Activated T-cell treated with anti-CD3 and anti-CD28 coated beads, Interleukin-2, amount 50 U/mL, for 4 hours (primary cell): ENCODE measurements at regions not wholly inside any gene's neighbourhood (a gene's known extent, or its start where the extent isn't known, plus 50 kb on each side); places are given as distances from the start of the nearest gene placed in this dataset.
"Not testable (repeated sequence)": the region's sequence is repeated elsewhere in the genome, so short reads cannot be mapped to it uniquely, and the experiment has no call there.

ENCODE experiments used
- ATAC-seq, 2 donors: fragments of 200-7000 bp; cut with Tn5 transposase; one replicate each; pipeline ENCODE4 v1.10.0; 2021
- DNase-seq: peaks from one replicate; pipeline ENCODE4 v3.0.0-alpha.2; 2020
- H3K27me3 Mint-ChIP-seq: one replicate; pipeline ENCODE4 v1.8.0; 2021; ENCODE audit warnings: low read depth, mixed read lengths
- H3K36me3 Mint-ChIP-seq: one replicate; pipeline ENCODE4 v1.8.0; 2022; ENCODE audit warnings: mixed read lengths; ENCODE audit not compliant: insufficient read depth
- H3K4me1 Mint-ChIP-seq: one replicate; pipeline ENCODE4 v1.8.0; 2021; ENCODE audit warnings: low read depth, mixed read lengths
- H3K4me3 Mint-ChIP-seq: one replicate; pipeline ENCODE4 v1.8.0; 2021; ENCODE audit warnings: mild to moderate bottlenecking, moderate library complexity, mixed read lengths
- H3K9me3 Mint-ChIP-seq: one replicate; pipeline ENCODE4 v1.8.0; 2021; ENCODE audit warnings: mixed read lengths

- Mint-ChIP-seq H3K4me1 (no peaks in the 10 kb centered on the region), H3K27me3 (no peaks in the 10 kb centered on the region), H3K9me3 (peaks cover 14% of the 10 kb centered on the region), H3K4me3 (no peak overlapping the region), H3K36me3 (no peaks in the 10 kb centered on the region)
- no peak for ATAC-seq
- DNase-seq, result no peak
Observed at GRCh38 chr5:164237486-164237885, 732.1 kb downstream of the MAT2B start.

GRCh38 chr5:164251781-164252180 lies 746.4 kb downstream of the MAT2B start:
- not testable (repeated sequence) for H3K36me3 Mint-ChIP-seq, H3K4me1 Mint-ChIP-seq, H3K4me3 Mint-ChIP-seq, ATAC-seq, H3K27me3 Mint-ChIP-seq, DNase-seq, H3K9me3 Mint-ChIP-seq

- Mint-ChIP-seq H3K9me3 (peaks cover 9% of the 10 kb centered on the region), H3K27me3 (no peaks in the 10 kb centered on the region), H3K4me3 (no peak overlapping the region), H3K4me1 (no peaks in the 10 kb centered on the region), H3K36me3 (no peaks in the 10 kb centered on the region)
- DNase-seq, result no peak
- no peak for ATAC-seq
Observed at GRCh38 chr5:164253764-164254163, 748.3 kb downstream of the MAT2B start.

GRCh38 chr5:164255598-164256213 lies 750.3 kb downstream of the MAT2B start:
- ATAC-seq (no peak), DNase-seq (no peak)
- Mint-ChIP-seq H3K9me3 (peaks cover 11% of the 10 kb centered on the region), H3K27me3 (no peaks in the 10 kb centered on the region), H3K36me3 (no peaks in the 10 kb centered on the region), H3K4me1 (no peaks in the 10 kb centered on the region), H3K4me3 (no peak overlapping the region)

- H3K36me3 Mint-ChIP-seq, result no peaks in the 10 kb centered on the region
- H3K27me3 Mint-ChIP-seq, result no peaks in the 10 kb centered on the region
- no peaks in the 10 kb centered on the region for H3K4me1 Mint-ChIP-seq
- DNase-seq, result no peak
- ATAC-seq, result no peak
- peaks cover 11% of the 10 kb centered on the region for H3K9me3 Mint-ChIP-seq
- H3K4me3 Mint-ChIP-seq, result no peak overlapping the region
Observed at GRCh38 chr5:164256351-164256750, 750.9 kb downstream of the MAT2B start.

GRCh38 chr5:164256954-164257353 lies 751.5 kb downstream of the MAT2B start:
- DNase-seq (no peak), ATAC-seq (no peak)
- Mint-ChIP-seq H3K4me1 (no peaks in the 10 kb centered on the region), H3K9me3 (peaks cover 11% of the 10 kb centered on the region), H3K4me3 (no peak overlapping the region), H3K36me3 (no peaks in the 10 kb centered on the region), H3K27me3 (no peaks in the 10 kb centered on the region)

- ATAC-seq (no peak), DNase-seq (no peak)
- Mint-ChIP-seq H3K4me1 (no peaks in the 10 kb centered on the region), H3K4me3 (no peak overlapping the region), H3K9me3 (no peaks in the 10 kb centered on the region), H3K27me3 (no peaks in the 10 kb centered on the region), H3K36me3 (no peaks in the 10 kb centered on the region)
Observed at GRCh38 chr5:164265566-164265965, 760.1 kb downstream of the MAT2B start.

GRCh38 chr5:164266571-164266970 lies 761.2 kb downstream of the MAT2B start:
- no peak for DNase-seq
- no peaks in the 10 kb centered on the region for H3K36me3 Mint-ChIP-seq
- H3K9me3 Mint-ChIP-seq, result no peaks in the 10 kb centered on the region
- no peaks in the 10 kb centered on the region for H3K27me3 Mint-ChIP-seq
- no peak for ATAC-seq
- H3K4me3 Mint-ChIP-seq, result no peak overlapping the region
- no peaks in the 10 kb centered on the region for H3K4me1 Mint-ChIP-seq

GRCh38 chr5:164277720-164278119 lies 772.3 kb downstream of the MAT2B start:
- DNase-seq (no peak), ATAC-seq (no peak)
- Mint-ChIP-seq H3K4me1 (no peaks in the 10 kb centered on the region), H3K36me3 (no peaks in the 10 kb centered on the region), H3K4me3 (no peak overlapping the region), H3K9me3 (peaks cover 3% of the 10 kb centered on the region), H3K27me3 (no peaks in the 10 kb centered on the region)

GRCh38 chr5:164289526-164289925 lies 784.1 kb downstream of the MAT2B start:
- Mint-ChIP-seq H3K4me1 (no peaks in the 10 kb centered on the region), H3K27me3 (no peaks in the 10 kb centered on the region), H3K36me3 (no peaks in the 10 kb centered on the region), H3K4me3 (no peak overlapping the region), H3K9me3 (peaks cover 10% of the 10 kb centered on the region)
- ATAC-seq (no peak), DNase-seq (no peak)

- H3K27me3 Mint-ChIP-seq, result no peaks in the 10 kb centered on the region
- DNase-seq, result no peak
- no peaks in the 10 kb centered on the region for H3K4me1 Mint-ChIP-seq
Observed at GRCh38 chr5:164296603-164297080, 791.2 kb downstream of the MAT2B start.

GRCh38 chr5:164298165-164298564 lies 792.7 kb downstream of the MAT2B start:
- H3K9me3 Mint-ChIP-seq, result peaks cover 4% of the 10 kb centered on the region
- DNase-seq (no peak), ATAC-seq (no peak)
- H3K4me3 Mint-ChIP-seq, result no peak overlapping the region
- H3K27me3 Mint-ChIP-seq, result no peaks in the 10 kb centered on the region
- no peaks in the 10 kb centered on the region for H3K4me1 Mint-ChIP-seq
- no peaks in the 10 kb centered on the region for H3K36me3 Mint-ChIP-seq

More at GRCh38 chr5:164296603-164297080, 791.2 kb downstream of the MAT2B start:
- Mint-ChIP-seq H3K36me3 (no peaks in the 10 kb centered on the region), H3K4me3 (no peak overlapping the region), H3K9me3 (peaks cover 4% of the 10 kb centered on the region)
- no peak for ATAC-seq

GRCh38 chr5:164300295-164300694 lies 794.9 kb downstream of the MAT2B start:
- Mint-ChIP-seq H3K27me3 (no peaks in the 10 kb centered on the region), H3K4me1 (no peaks in the 10 kb centered on the region), H3K4me3 (no peak overlapping the region), H3K9me3 (no peaks in the 10 kb centered on the region), H3K36me3 (no peaks in the 10 kb centered on the region)
- ATAC-seq (no peak), DNase-seq (no peak)

- no peak for DNase-seq
- H3K4me3 Mint-ChIP-seq, result no peak overlapping the region
Observed at GRCh38 chr5:164301136-164301535, 795.7 kb downstream of the MAT2B start.

GRCh38 chr5:164301708-164302107 lies 796.3 kb downstream of the MAT2B start:
- Mint-ChIP-seq H3K4me3 (no peak overlapping the region), H3K4me1 (no peaks in the 10 kb centered on the region), H3K27me3 (no peaks in the 10 kb centered on the region), H3K36me3 (no peaks in the 10 kb centered on the region), H3K9me3 (peaks cover 5% of the 10 kb centered on the region)
- DNase-seq (no peak), ATAC-seq (no peak)

More at GRCh38 chr5:164301136-164301535, 795.7 kb downstream of the MAT2B start:
- no peaks in the 10 kb centered on the region for H3K9me3 Mint-ChIP-seq
- no peaks in the 10 kb centered on the region for H3K36me3 Mint-ChIP-seq
- H3K27me3 Mint-ChIP-seq, result no peaks in the 10 kb centered on the region
- H3K4me1 Mint-ChIP-seq, result no peaks in the 10 kb centered on the region
- ATAC-seq, result no peak
